ENCODE measurements at regions not wholly inside any gene's neighbourhood (a gene's known extent, or its start where the extent isn't known, plus 50 kb on each side); places are given as distances from the start of the nearest gene placed in this dataset.

DNA sequence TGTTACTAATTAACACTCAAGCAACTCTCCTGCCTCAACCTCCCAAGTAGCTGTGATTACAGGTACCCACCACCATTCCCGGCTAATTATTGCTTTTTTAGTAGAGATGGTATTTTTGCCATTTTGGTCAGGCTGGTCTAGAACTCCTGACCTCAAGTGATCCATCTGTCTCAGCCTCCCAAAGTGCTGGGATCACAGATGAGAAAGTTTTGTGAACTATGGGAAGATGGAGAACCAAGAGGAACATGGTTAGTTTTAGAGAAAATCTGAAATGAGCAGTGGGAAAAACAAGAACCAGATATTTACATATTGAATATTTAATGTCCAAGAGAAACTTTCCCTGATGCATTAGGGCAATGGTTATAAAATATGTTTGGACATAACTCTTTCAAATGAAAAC is 863.6 kb upstream of the MIR17HG start:
- TF ChIP-seq POLR2A (IDR thresholded peaks at IDR 0.05; ENCODE audit: low read depth, low read length) (no peak), TAF1 (IDR thresholded peaks at IDR 0.05; ENCODE audit: borderline replicate concordance, low read depth, low read length) (no peak)

All from GM12892 (cell line).